ENCODE measurements at regions not wholly inside any gene's neighbourhood (a gene's known extent, or its start where the extent isn't known, plus 50 kb on each side); places are given as distances from the start of the nearest gene placed in this dataset.
"Not testable (repeated sequence)": the region's sequence is repeated elsewhere in the genome, so short reads cannot be mapped to it uniquely, and the experiment has no call there.

DNA sequence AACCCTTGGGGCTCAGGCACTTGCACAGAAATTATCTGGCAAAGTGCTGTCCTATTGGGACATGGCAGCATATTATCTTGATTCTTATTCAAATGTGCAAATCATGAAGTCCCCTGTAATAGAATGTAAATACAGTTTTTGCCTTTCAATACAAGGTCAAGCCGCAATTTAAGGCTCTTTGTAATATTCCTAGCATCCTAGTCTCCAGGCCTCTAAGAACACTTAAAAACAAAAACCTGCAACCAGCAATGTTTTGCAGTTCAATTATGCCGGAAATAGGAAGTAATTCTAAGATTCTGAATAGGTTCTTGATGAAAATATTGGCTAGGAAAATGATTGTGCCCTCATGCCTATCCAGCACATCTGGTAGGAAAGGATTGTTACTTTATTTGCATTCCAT, 197.2 kb upstream of the IRAK1BP1 start:
- Histone ChIP-seq H3K36me3 (no peaks in the 10 kb centered on the region), H3K4me3 (no peak overlapping the region), H3K27ac (replicated peaks) (no peak overlapping the region), H3K27me3 (ENCODE audit: low read depth) (no peaks in the 10 kb centered on the region), H3K9me3 (replicated peaks) (peaks cover 3% of the 10 kb centered on the region), H3K4me1 (no peaks in the 10 kb centered on the region)
- intact Hi-C loops (cut with micrococcal nuclease) = no loop called here
- TF ChIP-seq CTCF (IDR thresholded peaks at IDR 0.05; ENCODE audit: borderline replicate concordance) = no peak
- DNase-seq = no peak

DNA sequence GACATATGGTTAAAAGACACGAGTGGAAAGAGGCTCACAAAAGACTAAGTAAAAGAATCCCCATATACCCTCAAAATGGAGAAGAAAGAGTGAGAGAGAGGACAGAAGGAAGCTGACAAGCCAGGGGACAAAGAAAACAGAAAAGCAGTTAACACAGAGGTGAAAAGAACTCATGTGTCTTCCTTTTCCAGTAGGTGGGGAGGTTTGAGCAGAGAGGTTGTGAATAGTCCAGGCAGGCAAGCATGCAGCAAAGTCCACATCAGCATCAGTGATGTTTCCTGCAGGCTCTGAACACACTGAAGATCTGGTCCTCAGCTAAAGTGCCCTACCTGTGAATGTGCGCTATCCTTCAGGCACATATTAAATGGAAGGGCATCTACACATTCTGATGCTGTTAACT, 196.5 kb upstream of the IRAK1BP1 start:
- TF ChIP-seq CTCF (IDR thresholded peaks at IDR 0.05; ENCODE audit: borderline replicate concordance) = no peak
- DNase-seq = no peak
- intact Hi-C loops (cut with micrococcal nuclease) = no loop called here

GRCh38 chr6:78676069-78677007, 191.0 kb upstream of the IRAK1BP1 start:
- H3K36me3 ChIP-seq; DNase-seq; H3K27me3 ChIP-seq (ENCODE audit: low read depth); H3K9me3 ChIP-seq (replicated peaks); H3K4me3 ChIP-seq; intact Hi-C loops (cut with micrococcal nuclease); H3K4me1 ChIP-seq; H3K27ac ChIP-seq (replicated peaks): not testable (repeated sequence)

More for the DNA sequence above, 196.5 kb upstream of the IRAK1BP1 start:
- Histone ChIP-seq H3K4me3 (no peak overlapping the region), H3K27ac (replicated peaks) (no peak overlapping the region), H3K36me3 (no peaks in the 10 kb centered on the region), H3K9me3 (replicated peaks) (peaks cover 1% of the 10 kb centered on the region), H3K4me1 (no peaks in the 10 kb centered on the region), H3K27me3 (ENCODE audit: low read depth) (peaks cover 1% of the 10 kb centered on the region)

DNA sequence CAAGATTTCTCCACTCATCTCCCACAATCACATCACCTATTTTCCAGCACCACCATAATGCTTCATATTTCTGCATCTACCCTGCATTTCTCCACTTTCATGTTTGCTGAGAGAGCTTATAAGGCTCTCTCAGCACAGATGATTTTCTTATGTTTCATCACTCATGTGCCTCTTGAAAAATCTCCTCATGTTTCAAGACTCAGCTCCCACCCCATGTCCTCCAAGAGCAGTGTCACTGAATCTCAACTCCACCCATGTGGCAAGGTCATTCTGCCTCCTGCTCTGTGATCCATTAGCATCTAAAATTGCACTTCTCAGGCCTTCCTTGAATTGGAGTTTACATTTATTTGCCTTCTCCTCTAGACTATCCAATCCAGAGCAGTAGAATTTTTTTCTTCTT, 178.7 kb upstream of the IRAK1BP1 start:
- peaks cover under 1% of the 10 kb centered on the region for H3K9me3 ChIP-seq (replicated peaks)
- no peak for TF ChIP-seq CTCF (IDR thresholded peaks at IDR 0.05; ENCODE audit: borderline replicate concordance)
- no peaks in the 10 kb centered on the region for H3K27me3 ChIP-seq (ENCODE audit: low read depth)
- H3K4me1 ChIP-seq = no peaks in the 10 kb centered on the region
- intact Hi-C loops (cut with micrococcal nuclease) = no loop called here
- H3K36me3 ChIP-seq = no peaks in the 10 kb centered on the region
- H3K27ac ChIP-seq (replicated peaks) = no peak overlapping the region
- H3K4me3 ChIP-seq = no peak overlapping the region
- DNase-seq = no peak

GRCh38 chr6:78693835-78694234, 173.5 kb upstream of the IRAK1BP1 start:
- intact Hi-C loops (cut with micrococcal nuclease) = no loop called here
- no peaks in the 10 kb centered on the region for H3K36me3 ChIP-seq
- H3K9me3 ChIP-seq (replicated peaks) = peaks cover 10% of the 10 kb centered on the region
- H3K27ac ChIP-seq (replicated peaks) = no peak overlapping the region
- H3K27me3 ChIP-seq (ENCODE audit: low read depth) = no peaks in the 10 kb centered on the region
- no peak for TF ChIP-seq CTCF (IDR thresholded peaks at IDR 0.05; ENCODE audit: borderline replicate concordance)
- no peak for DNase-seq
- H3K4me3 ChIP-seq = no peak overlapping the region
- no peaks in the 10 kb centered on the region for H3K4me1 ChIP-seq

GRCh38 chr6:78694628-78695027, 172.7 kb upstream of the IRAK1BP1 start:
- DNase-seq; H3K4me3 ChIP-seq; H3K4me1 ChIP-seq; H3K27me3 ChIP-seq (ENCODE audit: low read depth); H3K27ac ChIP-seq (replicated peaks); H3K36me3 ChIP-seq; intact Hi-C loops (cut with micrococcal nuclease): not testable (repeated sequence)
- H3K9me3 ChIP-seq (replicated peaks) = peaks cover 12% of the 10 kb centered on the region

All from left ventricle myocardium inferior (tissue), 1 donor.